Activated naive CD8-positive, alpha-beta T cell treated with anti-CD3 and anti-CD28 coated beads, Interleukin-2, amount 10 ng/mL, durations not matched to agents 7 days and 5 days (primary cell): ENCODE measurements at regions not wholly inside any gene's neighbourhood (a gene's known extent, or its start where the extent isn't known, plus 50 kb on each side); places are given as distances from the start of the nearest gene placed in this dataset.
"Not testable (repeated sequence)": the region's sequence is repeated elsewhere in the genome, so short reads cannot be mapped to it uniquely, and the experiment has no call there.

Experiments
- ATAC-seq: fragments of 150-1000 bp; cut with Tn5 transposase; one replicate; pipeline ENCODE4 v1.10.0; 2021; ENCODE audit warnings: low read depth, moderate library complexity
- POLR2A ChIA-PET: fragments of 350-600 bp; sonication (Branson Sonifier 250); formaldehyde crosslinking; loops from one replicate; lab custom pipeline; 2021; ENCODE audit warnings: antibody characterized with exemption; lab: Charles Lee
- DNase-seq: peaks from one replicate; pipeline ENCODE4 v3.0.0; 2021
- H3K27ac Mint-ChIP-seq: one replicate; pipeline ENCODE4 v1.8.0; 2022; ENCODE audit warnings: mild to moderate bottlenecking, mixed read lengths
- H3K27me3 Mint-ChIP-seq: one replicate; pipeline ENCODE4 v1.8.0; 2022; ENCODE audit warnings: mild to moderate bottlenecking, moderate library complexity, mixed read lengths
- H3K36me3 Mint-ChIP-seq: one replicate; pipeline ENCODE4 v1.8.0; 2021; ENCODE audit warnings: mild to moderate bottlenecking, mixed read lengths
- H3K4me1 Mint-ChIP-seq: one replicate; pipeline ENCODE4 v1.8.0; 2021; ENCODE audit warnings: mixed read lengths
- H3K4me3 Mint-ChIP-seq: one replicate; pipeline ENCODE4 v1.8.0; 2022; ENCODE audit warnings: mild to moderate bottlenecking, moderate library complexity, mixed read lengths
- H3K9me3 Mint-ChIP-seq: one replicate; pipeline ENCODE4 v1.8.0; 2021; ENCODE audit warnings: mixed read lengths

GRCh38 chr20:55937283-55937682, 68.0 kb downstream of the CBLN4 start:
- H3K27ac Mint-ChIP-seq: no peak overlapping the region
- POLR2A ChIA-PET: no interaction called here
- H3K9me3 Mint-ChIP-seq: peaks cover 11% of the 10 kb centered on the region
- no peak overlapping the region for H3K4me3 Mint-ChIP-seq
- no peaks in the 10 kb centered on the region for H3K4me1 Mint-ChIP-seq
- no peaks in the 10 kb centered on the region for H3K36me3 Mint-ChIP-seq
- H3K27me3 Mint-ChIP-seq: no peaks in the 10 kb centered on the region
- DNase-seq (no peak), ATAC-seq (no peak)

GRCh38 chr20:55936209-55936595, 69.1 kb downstream of the CBLN4 start:
- Mint-ChIP-seq H3K36me3 (no peaks in the 10 kb centered on the region), H3K27me3 (no peaks in the 10 kb centered on the region), H3K4me3 (no peak overlapping the region), H3K4me1 (no peaks in the 10 kb centered on the region), H3K9me3 (peaks cover 11% of the 10 kb centered on the region), H3K27ac (no peak overlapping the region)
- no peak for ATAC-seq
- POLR2A ChIA-PET: no interaction called here
- no peak for DNase-seq

- no peaks in the 10 kb centered on the region for H3K27me3 Mint-ChIP-seq
- no peak overlapping the region for H3K4me3 Mint-ChIP-seq
- no peaks in the 10 kb centered on the region for H3K36me3 Mint-ChIP-seq
- no peak overlapping the region for H3K27ac Mint-ChIP-seq
- peaks cover 11% of the 10 kb centered on the region for H3K9me3 Mint-ChIP-seq
- ATAC-seq: no peak
- no peak for DNase-seq
- H3K4me1 Mint-ChIP-seq: no peaks in the 10 kb centered on the region
- POLR2A ChIA-PET: no interaction called here
Measured at GRCh38 chr20:55935448-55936208, 69.7 kb downstream of the CBLN4 start.

GRCh38 chr20:55934146-55934545, 71.2 kb downstream of the CBLN4 start:
- Mint-ChIP-seq H3K4me1 (no peaks in the 10 kb centered on the region), H3K4me3 (no peak overlapping the region), H3K27ac (no peak overlapping the region), H3K36me3 (no peaks in the 10 kb centered on the region), H3K9me3 (peaks cover 7% of the 10 kb centered on the region), H3K27me3 (no peaks in the 10 kb centered on the region)
- ATAC-seq (no peak), DNase-seq (no peak)
- POLR2A ChIA-PET: no interaction called here

GRCh38 chr20:55930876-55931275, 74.4 kb downstream of the CBLN4 start:
- POLR2A ChIA-PET, H3K27me3 Mint-ChIP-seq, H3K4me1 Mint-ChIP-seq, H3K36me3 Mint-ChIP-seq, H3K9me3 Mint-ChIP-seq, DNase-seq, H3K27ac Mint-ChIP-seq, ATAC-seq, H3K4me3 Mint-ChIP-seq: not testable (repeated sequence)

- POLR2A ChIA-PET: no interaction called here
- Mint-ChIP-seq H3K27ac (no peak overlapping the region), H3K27me3 (no peaks in the 10 kb centered on the region), H3K4me3 (no peak overlapping the region), H3K9me3 (peaks cover 4% of the 10 kb centered on the region), H3K4me1 (no peaks in the 10 kb centered on the region), H3K36me3 (no peaks in the 10 kb centered on the region)
- no peak for ATAC-seq
- DNase-seq: no peak
Measured at GRCh38 chr20:55928266-55928665, 77.1 kb downstream of the CBLN4 start.

GRCh38 chr20:55919956-55920355, 85.4 kb downstream of the CBLN4 start:
- no peaks in the 10 kb centered on the region for H3K36me3 Mint-ChIP-seq
- POLR2A ChIA-PET: no interaction called here
- H3K4me1 Mint-ChIP-seq: no peaks in the 10 kb centered on the region
- peaks cover 4% of the 10 kb centered on the region for H3K9me3 Mint-ChIP-seq
- no peak overlapping the region for H3K27ac Mint-ChIP-seq
- DNase-seq (no peak), ATAC-seq (no peak)
- no peaks in the 10 kb centered on the region for H3K27me3 Mint-ChIP-seq
- H3K4me3 Mint-ChIP-seq: no peak overlapping the region

GRCh38 chr20:55919319-55919718, 86.0 kb downstream of the CBLN4 start:
- DNase-seq: no peak
- POLR2A ChIA-PET: no interaction called here
- Mint-ChIP-seq H3K27me3 (no peaks in the 10 kb centered on the region), H3K4me3 (no peak overlapping the region), H3K4me1 (no peaks in the 10 kb centered on the region), H3K27ac (no peak overlapping the region), H3K36me3 (no peaks in the 10 kb centered on the region), H3K9me3 (peaks cover 3% of the 10 kb centered on the region)
- ATAC-seq: no peak

- H3K36me3 Mint-ChIP-seq: no peaks in the 10 kb centered on the region
- H3K4me3 Mint-ChIP-seq: no peak overlapping the region
- POLR2A ChIA-PET: no interaction called here
- no peaks in the 10 kb centered on the region for H3K27me3 Mint-ChIP-seq
- ATAC-seq (no peak), DNase-seq (no peak)
- no peaks in the 10 kb centered on the region for H3K4me1 Mint-ChIP-seq
- H3K27ac Mint-ChIP-seq: no peak overlapping the region
- peaks cover 3% of the 10 kb centered on the region for H3K9me3 Mint-ChIP-seq
Measured at GRCh38 chr20:55918471-55918870, 86.8 kb downstream of the CBLN4 start.

- Mint-ChIP-seq H3K36me3 (no peaks in the 10 kb centered on the region), H3K27me3 (no peaks in the 10 kb centered on the region), H3K9me3 (peaks cover 7% of the 10 kb centered on the region), H3K4me3 (no peak overlapping the region), H3K4me1 (no peaks in the 10 kb centered on the region), H3K27ac (no peak overlapping the region)
- DNase-seq (no peak), ATAC-seq (no peak)
- POLR2A ChIA-PET: no interaction called here
Measured at GRCh38 chr20:55893031-55893430, 112.3 kb downstream of the CBLN4 start.

GRCh38 chr20:55888685-55889084, 116.6 kb downstream of the CBLN4 start:
- Mint-ChIP-seq H3K27me3 (no peaks in the 10 kb centered on the region), H3K9me3 (peaks cover 10% of the 10 kb centered on the region), H3K36me3 (no peaks in the 10 kb centered on the region), H3K4me1 (no peaks in the 10 kb centered on the region), H3K27ac (no peak overlapping the region), H3K4me3 (no peak overlapping the region)
- POLR2A ChIA-PET: no interaction called here
- DNase-seq: no peak
- ATAC-seq: no peak

GRCh38 chr20:55882910-55883309, 122.4 kb downstream of the CBLN4 start:
- H3K27me3 Mint-ChIP-seq: no peaks in the 10 kb centered on the region
- POLR2A ChIA-PET: no interaction called here
- no peaks in the 10 kb centered on the region for H3K4me1 Mint-ChIP-seq
- no peak for ATAC-seq
- H3K27ac Mint-ChIP-seq: no peak overlapping the region
- H3K4me3 Mint-ChIP-seq: no peak overlapping the region
- DNase-seq: no peak
- peaks cover 4% of the 10 kb centered on the region for H3K9me3 Mint-ChIP-seq
- no peaks in the 10 kb centered on the region for H3K36me3 Mint-ChIP-seq

- Mint-ChIP-seq H3K9me3 (peaks cover 1% of the 10 kb centered on the region), H3K27ac (no peak overlapping the region), H3K4me3 (no peak overlapping the region), H3K4me1 (no peaks in the 10 kb centered on the region), H3K36me3 (no peaks in the 10 kb centered on the region), H3K27me3 (no peaks in the 10 kb centered on the region)
- DNase-seq: no peak
- no peak for ATAC-seq
- POLR2A ChIA-PET: no interaction called here
Measured at GRCh38 chr20:55882286-55882685, 123.0 kb downstream of the CBLN4 start.

GRCh38 chr20:55881204-55881603, 124.1 kb downstream of the CBLN4 start:
- POLR2A ChIA-PET: no interaction called here
- Mint-ChIP-seq H3K27me3 (no peaks in the 10 kb centered on the region), H3K27ac (no peak overlapping the region), H3K9me3 (peaks cover 1% of the 10 kb centered on the region), H3K36me3 (no peaks in the 10 kb centered on the region), H3K4me1 (no peaks in the 10 kb centered on the region), H3K4me3 (no peak overlapping the region)
- DNase-seq: no peak
- no peak for ATAC-seq
